HepG2 (cell line): ENCODE measurements at regions not wholly inside any gene's neighbourhood (a gene's known extent, or its start where the extent isn't known, plus 50 kb on each side); places are given as distances from the start of the nearest gene placed in this dataset.
"Not testable (repeated sequence)": the region's sequence is repeated elsewhere in the genome, so short reads cannot be mapped to it uniquely, and the experiment has no call there.

Experiments used
- ATAC-seq: fragments of 200-7000 bp; cut with Tn5 transposase; 3 replicates; pipeline ENCODE4 v1.9.1; 2020; ENCODE audit warnings: mild to moderate bottlenecking, moderate library complexity
- BruUV-seq: library from RNA; stranded (reverse); fragments of 400-500 nt; replicated peaks from 2 replicates; lab custom pipeline; 2021; lab: Mats Ljungman, UMichigan
- CTCF ChIA-PET: fragments of 300-600 bp; formaldehyde crosslinking; extraction: SDS; loops from one replicate; lab custom pipeline; 2021; ENCODE audit warnings: low total read pairs, inconsistent platforms, low intra/inter-chr PET ratio; lab: Yijun Ruan, JAX
- POLR2A ChIA-PET: fragments of 350-600 bp; sonication (Branson Sonifier 250); formaldehyde crosslinking; loops from one replicate; lab custom pipeline; 2020; ENCODE audit warnings: antibody characterized with exemption, inconsistent platforms; lab: Yijun Ruan, JAX
- DNase-seq: peaks from one replicate; pipeline ENCODE4 v3.0.0-alpha.2; 2015; ENCODE audit warnings: low spot score
- FAIRE-seq: peaks from 3 replicates; lab custom pipeline; 2011; peaks lifted over from hg19 to GRCh38; lab: Jason Lieb, UNC
- H2AFZ ChIP-seq: one replicate; pipeline ENCODE4 v1.6.1; 2011; ENCODE audit warnings: low read length, inconsistent platforms
- H3K27ac ChIP-seq: fragments of 300-600 bp; 3 replicates; pipeline ENCODE4 v1.8.0; 2011; ENCODE audit warnings: mixed run types, mild to moderate bottlenecking, mixed read lengths, low read length, inconsistent platforms; ENCODE audit not compliant: insufficient read depth; ENCODE audit errors: extremely low read length
- H3K27me3 ChIP-seq, 2 experiments: fragments of 200-600 bp in 1 of 2; 2 replicates in 1 of 2; 3 replicates in 1 of 2; pipeline versions ENCODE4 v1.6.0 to v1.8.0; 2011; ENCODE audit warnings: low read length in 2 of 2, mild to moderate bottlenecking in 2 of 2, moderate library complexity in 2 of 2, inconsistent platforms in 1 of 2; ENCODE audit not compliant: insufficient read depth in 2 of 2, control insufficient read depth in 1 of 2
- H3K36me3 ChIP-seq, 2 experiments: fragments of 200-600 bp in 1 of 2; replicated peaks in 1 of 2; 2 replicates in 1 of 2; 3 replicates in 1 of 2; pipeline versions ENCODE4 v1.5.1 to v1.8.0; 2011; ENCODE audit warnings: low read length in 2 of 2, inconsistent platforms in 1 of 2; ENCODE audit not compliant: insufficient read depth in 2 of 2, control insufficient read depth in 1 of 2
- H3K4me1 ChIP-seq: 2 replicates; pipeline ENCODE4 v1.5.1; 2012; ENCODE audit warnings: low read length, inconsistent platforms; ENCODE audit not compliant: insufficient read depth
- H3K4me2 ChIP-seq: 2 replicates; pipeline ENCODE4 v1.6.0; 2011; ENCODE audit warnings: low read depth, low read length, inconsistent platforms
- H3K4me3 ChIP-seq, 3 experiments: fragments of 200-600 bp in 1 of 3; sonication (generic), shearing (Covaris generic) in 1 of 3; replicated peaks in 1 of 3; 2 replicates each; pipeline ENCODE4 v1.5.1; 2011 to 2016; ENCODE audit warnings: low read length in 3 of 3, inconsistent platforms in 2 of 3, low read depth in 2 of 3, mild to moderate bottlenecking in 2 of 3, control low read depth in 1 of 3, mixed read lengths in 1 of 3; ENCODE audit not compliant: insufficient read depth in 1 of 3
- H3K79me2 ChIP-seq: one replicate; pipeline ENCODE4 v1.6.1; 2011; ENCODE audit warnings: low read length, inconsistent platforms; ENCODE audit not compliant: insufficient read depth
- H3K9ac ChIP-seq: 2 replicates; pipeline ENCODE4 v1.6.0; 2011; ENCODE audit warnings: mild to moderate bottlenecking, low read depth, low read length, inconsistent platforms; ENCODE audit not compliant: insufficient read depth
- H3K9me3 ChIP-seq: 2 replicates; pipeline ENCODE4 v1.5.1; 2012; ENCODE audit warnings: mild to moderate bottlenecking, low read length
- H4K20me1 ChIP-seq: 2 replicates; pipeline ENCODE4 v1.6.0; 2011; ENCODE audit warnings: inconsistent platforms, mild to moderate bottlenecking, low read length, moderate library complexity; ENCODE audit not compliant: insufficient read depth
- HNF1A ChIP-seq, 2 experiments: sonication (generic) in 1 of 2; formaldehyde crosslinking in 1 of 2; IDR thresholded peaks; 2 replicates each; pipeline versions ENCODE4 v1.4.0 to v1.6.1; 2016 to 2020; ENCODE audit warnings: borderline replicate concordance in 1 of 2, low read depth in 1 of 2, mild to moderate bottlenecking in 1 of 2, missing genetic modification reagents in 1 of 2
- MAFF ChIP-seq: IDR thresholded peaks from 2 replicates; pipeline ENCODE4 v1.6.1; 2011; ENCODE audit warnings: low read depth, low read length, improper control_type of control experiment
- MAFK ChIP-seq, 2 experiments: IDR thresholded peaks in 1 of 2; conservative IDR thresholded peaks in 1 of 2; 2 replicates each; pipeline ENCODE4 v1.6.1; 2011; ENCODE audit warnings: improper control_type of control experiment in 2 of 2, low read length in 2 of 2
- ZNF749 ChIP-seq: sonication (generic); formaldehyde crosslinking; IDR thresholded peaks from 2 replicates; pipeline ENCODE4 v1.8.0; 2022; ENCODE audit warnings: mild to moderate bottlenecking, missing genetic modification reagents, moderate library complexity, borderline replicate concordance
- WGBS: methylation state at CpG from one replicate; pipeline ENCODE4 v1.1.6; 2017; ENCODE audit warnings: low lambda C conversion rate; 5-methylcytosine and 5-hydroxymethylcytosine counted together
- in situ Hi-C: cut with HindIII; loops from 2 replicates; pipeline ENCODE4 v1.10.0; 2017; ENCODE audit warnings: low pct_unique_long_range_greater_than_20kb; ENCODE audit not compliant: extremely low pct_ligation_motif_present
- intact Hi-C: fragments of 100-400 bp; cut with micrococcal nuclease; formaldehyde crosslinking; loops from one replicate; pipeline ENCODE4 v1.10.0; 2022; ENCODE audit not compliant: unreplicated experiment

- TF ChIP-seq HNF1A (IDR thresholded peaks at IDR 0.05; ENCODE audit: low read depth), result no peak
- TF ChIP-seq HNF1A (CRISPR knock-in tag; IDR thresholded peaks at IDR 0.05; ENCODE audit: borderline replicate concordance), result no peak
- no peak for TF ChIP-seq ZNF749 (CRISPR knock-in tag)
- TF ChIP-seq, all 625 proteins: peak for 0
These were observed 103.8 kb upstream of the CCDC90B start (continued) for GRCh38 chr11:83389975-83390374.

- H3K27ac ChIP-seq, BruUV-seq, ATAC-seq, H3K9ac ChIP-seq, H3K27me3 ChIP-seq, DNase-seq, H3K79me2 ChIP-seq, FAIRE-seq, POLR2A ChIA-PET, H3K36me3 ChIP-seq, H3K4me1 ChIP-seq, H2AFZ ChIP-seq, H3K4me3 ChIP-seq, in situ Hi-C loops, H3K9me3 ChIP-seq, CTCF ChIA-PET, H3K4me2 ChIP-seq, H4K20me1 ChIP-seq, intact Hi-C loops: not testable (repeated sequence)
- WGBS, result 30% methylated on average over 1 of the region's 1 CpG
- TF ChIP-seq MAFF (peak; percentile 76), MAFK (conservative IDR thresholded peaks at IDR 0.05 in 1 of 2, IDR thresholded peaks at IDR 0.05 in 1 of 2; ENCODE audit: low read length in 2 of 2) (peak; percentile 79 to 88)
These were observed 97.7 kb upstream of the CCDC90B start for GRCh38 chr11:83383838-83384237.
